ENCODE measurements at regions not wholly inside any gene's neighbourhood (a gene's known extent, or its start where the extent isn't known, plus 50 kb on each side); places are given as distances from the start of the nearest gene placed in this dataset.

DNA sequence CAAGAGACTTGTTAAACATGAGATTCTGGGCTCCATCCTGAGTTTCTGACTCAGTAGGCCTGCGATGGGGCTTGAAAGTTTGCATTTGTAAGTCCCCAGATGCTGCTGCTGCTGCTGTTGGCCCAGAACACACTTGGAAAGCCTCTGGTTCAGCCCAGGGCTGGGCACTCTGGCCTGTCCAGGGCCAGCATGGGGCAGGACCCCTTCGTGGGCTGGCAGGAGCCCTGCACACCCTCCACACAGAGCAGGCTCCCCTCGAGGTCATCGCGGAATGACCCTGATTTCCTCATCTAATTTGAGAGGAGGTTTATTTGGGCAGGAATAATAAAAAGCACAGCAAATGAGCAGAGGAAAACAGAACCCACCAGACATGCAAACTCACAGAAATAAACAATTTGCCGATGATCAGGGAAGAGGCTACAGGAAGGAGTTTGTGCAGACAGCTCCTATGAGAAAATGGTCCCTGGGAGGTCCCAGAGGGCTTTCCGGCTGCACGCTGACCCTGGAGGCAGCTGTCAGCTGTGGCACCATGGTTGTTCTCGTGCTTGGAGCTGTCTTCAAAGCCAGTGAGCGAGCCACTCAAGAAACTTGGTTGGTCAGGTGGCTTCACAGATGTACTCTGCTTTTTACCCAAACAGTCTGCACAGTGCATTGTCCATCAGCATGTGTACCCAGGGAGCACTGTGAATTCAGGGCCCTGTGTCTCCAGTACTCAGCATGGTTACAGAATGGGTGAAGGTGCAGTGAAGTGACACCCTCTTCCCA is 119.3 kb downstream of the GLI2 start:
- DNase-seq = no peak

DNA sequence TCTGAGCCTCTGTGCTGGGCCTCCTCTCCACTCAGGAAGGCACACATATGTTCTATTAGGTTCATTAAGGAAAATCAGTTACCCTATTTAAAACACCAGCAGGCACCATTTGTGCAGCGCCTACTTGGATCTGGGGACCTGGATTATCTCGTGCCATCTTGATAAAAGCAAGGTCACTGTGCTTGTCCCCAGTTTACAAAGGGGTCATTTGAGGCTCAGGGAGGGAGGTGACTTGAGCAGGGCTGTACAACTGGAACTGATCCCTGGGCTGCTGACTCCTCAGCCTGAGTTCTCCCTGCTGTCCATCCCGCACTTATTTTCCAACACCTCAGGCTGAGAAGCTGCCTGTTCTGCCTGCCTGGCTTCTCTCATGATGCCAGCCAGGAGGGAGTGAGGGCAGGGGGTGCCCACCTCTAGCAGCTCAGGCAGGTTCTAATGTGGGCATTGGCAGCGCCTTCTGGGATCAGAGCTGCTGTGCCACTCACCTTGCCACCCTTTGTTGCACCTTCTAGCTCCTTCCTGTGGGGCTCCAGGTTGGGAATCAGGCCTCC is 120.3 kb downstream of the GLI2 start:
- DNase-seq = no peak

DNA sequence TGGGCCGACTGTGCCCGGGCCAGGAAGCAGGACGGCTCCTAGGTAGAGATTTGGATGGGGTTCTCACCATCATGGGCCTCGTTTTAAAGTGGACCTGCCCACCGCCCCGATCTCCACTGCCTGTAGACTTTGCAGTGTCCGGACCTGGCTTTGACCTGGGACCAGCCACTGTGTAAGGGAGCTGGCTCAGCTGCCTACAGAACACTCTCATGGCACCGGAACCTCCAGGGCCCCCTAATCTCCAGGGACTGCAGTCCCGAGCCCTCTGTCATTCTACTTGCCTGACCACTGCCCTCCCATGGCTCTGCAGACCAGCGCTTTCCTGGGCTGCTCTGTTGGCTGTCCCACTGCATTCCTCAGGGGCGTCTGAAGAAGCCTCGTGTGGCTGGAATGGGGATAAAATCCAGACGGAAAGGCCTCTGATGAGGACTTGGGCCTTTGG is 120.8 kb downstream of the GLI2 start:
- no peak for DNase-seq

DNA sequence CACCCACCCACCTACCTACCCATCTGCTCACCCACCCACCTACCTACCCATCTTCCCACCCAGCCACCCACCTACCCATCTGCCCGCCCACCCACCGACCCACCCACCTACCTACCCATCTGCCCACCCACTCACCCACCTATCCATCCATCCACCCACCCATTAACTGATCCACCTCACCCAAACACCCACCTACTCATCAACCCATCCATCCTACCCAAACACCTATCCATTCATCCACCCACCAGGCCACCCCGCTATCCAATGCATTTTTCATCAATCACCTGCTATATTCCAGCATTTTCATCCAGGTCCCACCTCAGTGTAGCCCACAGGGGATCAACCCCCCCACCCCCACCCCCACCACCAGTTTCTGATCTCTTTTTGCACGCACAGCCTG is 121.8 kb downstream of the GLI2 start:
- no peak for DNase-seq

DNA sequence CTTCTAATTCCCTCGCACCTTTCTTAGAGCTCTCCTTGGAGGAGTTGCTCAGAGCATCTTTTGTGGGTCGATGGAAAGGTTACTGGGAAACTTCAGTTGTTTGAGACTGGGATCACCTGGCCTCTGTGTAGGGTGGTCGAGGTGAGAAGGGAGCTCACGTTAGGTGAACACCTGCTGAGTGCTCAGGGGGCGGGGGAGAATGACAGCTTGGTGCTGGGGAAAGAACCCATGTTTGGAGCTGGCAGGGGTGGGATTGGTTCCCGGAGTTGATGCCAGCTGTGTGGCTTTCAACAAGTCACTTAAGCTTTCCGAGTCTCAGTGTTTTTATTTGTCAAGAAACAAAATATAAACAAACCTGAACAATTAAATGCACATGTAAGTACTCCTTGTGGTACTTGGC is 122.3 kb downstream of the GLI2 start:
- no peak for DNase-seq

DNA sequence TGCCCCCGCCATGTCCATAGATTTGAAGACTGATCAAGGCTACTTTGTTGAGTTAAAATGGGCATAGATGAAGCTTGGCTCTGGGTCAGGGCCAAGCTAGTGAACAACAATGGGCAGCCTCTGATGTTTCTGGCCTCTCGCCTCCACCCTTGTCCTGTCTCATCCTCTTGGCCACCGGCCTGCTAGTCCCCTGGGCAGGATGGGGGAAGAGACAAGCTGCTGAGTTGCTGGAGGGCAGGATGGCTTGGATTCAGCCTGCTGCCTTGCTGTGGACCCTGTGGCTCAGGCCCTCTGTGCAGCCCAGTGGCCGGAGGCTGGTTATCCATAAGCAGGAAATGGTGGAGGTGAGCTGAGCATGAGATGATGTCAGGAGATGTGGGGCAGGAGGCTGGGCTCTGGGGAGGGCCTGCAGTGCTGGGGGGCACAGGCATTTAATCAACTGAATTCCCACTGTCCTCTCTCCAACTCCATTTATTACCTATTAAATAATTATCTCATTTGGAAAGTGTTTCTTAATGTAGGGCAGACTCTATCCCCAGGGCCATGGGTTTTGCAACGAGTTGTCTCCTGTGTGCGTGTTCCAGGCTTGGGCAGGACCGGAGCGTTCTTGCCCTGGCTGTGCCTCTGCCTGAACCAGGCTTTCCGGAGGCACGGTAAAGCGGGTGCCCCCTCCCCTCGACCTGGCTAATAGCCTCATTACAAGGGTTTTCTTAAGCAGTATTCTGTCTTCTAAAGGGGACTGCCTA is 122.9 kb downstream of the GLI2 start:
- no peak for DNase-seq

DNA sequence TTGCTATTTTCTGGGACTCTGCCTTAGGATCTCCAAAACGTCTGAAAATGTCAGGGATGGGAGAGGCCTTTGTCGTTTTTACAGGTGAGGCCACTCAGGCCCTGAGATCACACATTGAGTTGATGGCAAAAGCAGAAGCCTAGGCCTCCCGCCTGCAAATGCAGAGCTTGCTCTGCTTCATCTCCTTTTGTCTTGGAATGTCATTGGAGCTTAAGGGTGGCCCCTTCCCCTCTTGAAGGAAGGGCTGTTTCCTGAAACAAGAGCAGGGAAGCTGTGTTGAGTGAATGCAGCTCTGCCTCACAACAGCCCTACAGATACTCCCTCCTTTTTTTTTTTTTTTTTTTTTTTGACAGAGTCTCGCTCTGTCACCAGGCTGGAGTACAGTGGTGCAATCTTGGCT is 123.5 kb downstream of the GLI2 start:
- no peak for DNase-seq

DNA sequence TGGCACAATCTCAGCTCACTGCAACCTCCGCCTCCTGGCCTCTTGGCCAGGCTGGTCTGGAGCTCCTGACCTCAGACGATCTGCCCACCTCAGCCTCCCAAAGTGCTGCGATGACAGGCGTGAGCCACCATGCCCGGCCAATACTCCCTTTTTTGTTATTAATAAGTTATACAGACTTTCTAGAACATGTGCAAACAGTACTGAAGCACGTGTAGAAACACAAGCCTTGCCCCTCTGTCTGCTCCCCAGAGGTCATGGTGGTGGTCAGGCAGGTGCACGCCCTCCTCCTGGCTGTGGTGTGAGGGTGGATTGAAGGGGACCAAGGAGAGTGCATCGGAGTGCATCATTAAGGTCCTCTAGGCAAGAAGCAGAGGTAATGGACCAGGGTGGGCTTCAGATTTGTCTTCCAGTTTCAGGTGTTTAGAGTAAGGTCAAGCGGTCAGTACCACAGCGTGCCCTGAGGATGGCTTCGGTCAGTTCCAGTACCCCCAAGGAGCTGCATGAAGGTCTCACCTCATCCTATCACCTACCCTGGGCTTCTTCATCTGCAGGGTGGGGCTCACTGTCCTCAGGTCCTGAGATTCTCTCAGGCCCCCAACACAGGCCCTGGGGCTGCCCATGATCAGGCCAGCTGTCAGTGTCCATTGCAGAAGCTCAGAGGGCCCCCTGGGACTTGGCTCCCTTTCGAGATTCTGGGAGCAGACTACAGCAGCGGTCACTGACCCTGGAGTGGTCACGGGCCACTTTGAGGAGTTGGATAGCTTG is 124.3 kb downstream of the GLI2 start:
- no peak for DNase-seq

DNA sequence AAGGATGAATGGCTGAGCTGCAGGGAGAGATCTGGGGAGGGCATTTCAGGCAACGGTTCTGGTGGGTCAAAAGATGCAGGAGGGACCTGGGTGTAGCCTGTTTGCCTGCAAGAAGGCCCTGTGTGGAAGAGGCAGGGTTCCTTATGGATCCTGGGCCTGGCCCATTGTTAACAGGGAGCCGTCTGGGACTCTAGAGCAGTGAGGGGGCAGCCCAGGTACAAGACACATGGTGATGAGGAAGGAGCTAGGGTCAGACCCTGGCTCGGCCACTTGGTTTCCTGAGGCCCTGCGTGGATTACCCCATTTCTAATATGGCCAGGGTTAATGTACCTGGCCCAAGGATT is 124.9 kb downstream of the GLI2 start:
- DNase-seq = no peak

DNA sequence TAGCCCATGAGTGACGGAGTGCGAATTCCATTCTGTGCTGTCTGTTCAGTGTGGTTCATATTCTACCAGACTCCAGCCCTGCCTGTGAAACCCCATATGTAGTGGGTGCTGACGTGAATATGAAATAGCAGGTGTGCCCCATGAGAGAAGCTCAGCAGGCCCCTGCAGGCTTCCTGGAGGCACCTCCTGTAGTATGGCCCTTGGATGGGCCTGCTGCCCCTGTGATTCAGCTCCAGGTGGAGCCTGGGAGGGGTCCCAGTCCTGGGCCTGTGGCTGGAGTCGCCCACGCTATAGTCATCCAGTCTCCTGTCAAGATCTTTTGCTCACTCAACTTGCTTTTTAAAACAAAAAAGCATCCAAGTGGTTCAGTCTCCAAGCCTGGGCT is 125.5 kb downstream of the GLI2 start:
- no peak for DNase-seq

DNA sequence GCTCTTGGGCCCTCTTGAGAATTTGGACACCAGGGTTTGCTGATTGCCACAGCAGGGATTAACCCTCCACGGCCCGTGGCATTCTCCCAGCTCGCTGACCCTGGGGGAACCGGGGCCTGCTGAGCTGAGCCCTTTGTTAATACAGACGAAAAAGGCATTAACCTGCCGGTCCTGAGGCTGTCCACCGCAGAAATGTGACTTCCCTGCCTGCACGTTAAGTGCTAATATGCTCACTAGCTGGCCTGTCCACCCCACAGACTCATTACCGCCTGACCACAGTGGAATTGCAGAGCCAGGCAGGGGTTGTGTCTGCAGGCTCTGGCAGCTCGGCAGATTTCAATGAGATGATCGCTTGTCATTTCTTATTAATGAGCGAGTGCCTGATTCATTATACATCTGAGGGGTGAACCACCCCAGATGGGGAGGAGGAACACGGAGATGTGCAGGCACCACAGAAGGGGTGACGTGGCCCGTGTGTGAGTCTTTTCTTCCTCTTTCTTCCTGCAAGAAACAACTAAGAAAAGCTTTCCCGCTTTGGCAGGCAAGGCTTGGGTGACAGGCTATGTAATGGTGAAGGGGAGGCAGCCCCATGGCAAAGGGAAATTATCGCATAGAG is 126.0 kb downstream of the GLI2 start:
- DNase-seq = no peak

DNA sequence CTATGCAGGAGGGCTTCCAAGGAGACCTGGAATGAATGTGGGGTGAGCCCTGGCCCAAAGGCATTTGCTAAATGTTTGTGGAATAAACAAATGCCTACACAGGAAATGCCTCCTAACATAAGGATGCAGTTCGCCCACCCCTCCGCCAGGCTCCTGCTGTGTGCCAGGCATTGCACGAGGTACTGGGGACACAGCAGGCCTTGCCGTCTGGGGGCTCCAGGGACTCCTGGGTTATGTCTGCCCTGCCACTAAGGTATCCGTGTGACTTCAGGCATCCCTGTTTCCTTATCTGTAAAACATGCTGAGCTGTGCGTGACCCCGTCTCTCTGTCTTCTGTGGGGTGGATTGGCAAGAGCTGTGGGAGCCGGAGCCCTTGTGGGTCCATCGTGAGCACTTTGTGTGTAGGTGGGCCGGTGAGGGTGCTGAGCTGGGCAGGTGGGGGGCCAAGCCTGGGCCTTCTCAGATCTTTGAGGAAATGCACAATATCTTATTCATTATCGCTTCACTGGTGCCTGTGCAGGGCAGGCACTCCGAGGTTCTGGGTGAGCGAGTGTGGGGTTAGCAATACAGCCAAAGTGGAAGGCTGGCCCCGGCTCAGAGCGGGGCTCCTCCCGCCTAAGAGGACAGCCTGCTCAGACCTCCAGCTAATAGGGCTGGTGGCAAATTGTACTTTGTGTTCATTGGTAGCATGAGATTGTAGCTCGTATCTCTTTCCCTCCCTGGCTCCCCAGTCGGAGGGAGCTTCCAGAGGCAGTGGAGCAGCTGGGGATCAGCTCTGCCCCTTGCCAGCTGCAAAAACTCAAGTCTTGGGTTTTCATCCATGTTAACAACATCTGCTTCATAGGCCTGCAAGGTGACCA is 126.8 kb downstream of the GLI2 start:
- DNase-seq = no peak

DNA sequence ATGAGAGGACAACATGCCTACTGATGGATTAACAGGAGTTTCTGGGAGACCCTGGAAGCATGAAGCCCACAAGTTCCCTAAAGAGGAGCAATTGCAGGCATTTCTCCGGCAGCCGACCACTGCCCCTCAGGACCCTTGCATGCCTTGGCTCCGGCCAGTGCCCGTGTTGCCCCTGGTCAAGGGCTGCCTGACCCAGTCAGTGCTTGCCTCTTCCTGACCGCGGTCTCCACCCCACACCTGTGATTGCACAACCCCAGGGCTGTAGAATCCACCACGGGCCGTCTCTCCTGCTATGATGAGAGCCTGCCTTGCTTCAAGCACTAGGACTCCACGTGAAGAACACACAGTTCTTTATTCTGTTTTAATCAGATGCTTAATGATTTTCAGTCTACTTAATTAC is 127.5 kb downstream of the GLI2 start:
- DNase-seq = no peak

DNA sequence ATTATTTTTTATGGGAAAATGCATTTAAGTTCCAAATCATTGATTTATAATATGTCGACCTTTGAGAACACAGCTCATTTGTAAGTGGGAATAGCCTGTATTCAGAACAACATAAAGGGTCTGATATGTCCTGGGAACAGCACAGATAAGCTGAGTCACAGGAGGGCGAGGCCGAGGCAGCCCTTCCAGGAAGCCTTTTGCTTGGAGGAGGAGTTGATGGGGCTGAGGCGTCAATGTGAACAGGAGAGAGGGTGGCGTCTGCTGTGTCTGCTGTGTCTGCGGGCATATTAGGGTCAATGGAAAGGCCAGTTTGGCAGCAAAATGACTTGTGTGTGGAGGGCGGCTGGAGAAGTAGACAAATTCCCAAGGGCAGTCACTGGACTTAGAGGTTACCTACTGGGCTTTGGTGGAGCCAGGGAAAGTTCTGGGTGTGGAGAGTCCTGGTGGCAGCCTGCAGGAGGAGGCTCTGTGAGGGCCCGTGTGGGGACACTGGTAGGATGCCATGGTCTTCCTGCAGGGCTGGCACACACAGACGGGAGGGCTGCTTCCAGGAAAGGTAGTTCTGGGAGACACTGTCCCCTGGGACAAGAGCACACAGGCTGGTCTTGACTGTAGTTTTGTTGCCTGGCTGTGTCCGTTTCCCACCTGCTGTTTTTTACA is 128.1 kb downstream of the GLI2 start:
- no peak for DNase-seq

DNA sequence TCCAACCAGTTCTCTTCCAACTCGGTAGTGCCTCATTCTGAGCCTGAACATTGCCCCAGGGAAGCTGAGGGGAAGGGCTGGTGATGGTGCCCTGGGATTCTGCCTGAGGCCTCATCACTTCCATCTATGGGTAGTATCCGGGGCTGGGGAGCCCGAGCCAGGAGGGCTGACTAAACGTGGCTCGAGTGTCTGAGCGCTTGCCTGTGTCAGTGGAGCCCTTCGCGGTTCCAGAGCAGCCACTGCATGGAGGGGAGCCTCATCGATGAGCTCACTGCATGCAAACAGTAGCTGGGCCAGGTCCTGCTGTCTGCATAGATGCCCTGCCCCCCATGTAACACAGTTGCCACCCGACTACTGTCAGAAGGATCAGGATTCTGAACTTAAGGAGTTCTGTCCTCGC is 129.3 kb downstream of the GLI2 start:
- DNase-seq = no peak

DNA sequence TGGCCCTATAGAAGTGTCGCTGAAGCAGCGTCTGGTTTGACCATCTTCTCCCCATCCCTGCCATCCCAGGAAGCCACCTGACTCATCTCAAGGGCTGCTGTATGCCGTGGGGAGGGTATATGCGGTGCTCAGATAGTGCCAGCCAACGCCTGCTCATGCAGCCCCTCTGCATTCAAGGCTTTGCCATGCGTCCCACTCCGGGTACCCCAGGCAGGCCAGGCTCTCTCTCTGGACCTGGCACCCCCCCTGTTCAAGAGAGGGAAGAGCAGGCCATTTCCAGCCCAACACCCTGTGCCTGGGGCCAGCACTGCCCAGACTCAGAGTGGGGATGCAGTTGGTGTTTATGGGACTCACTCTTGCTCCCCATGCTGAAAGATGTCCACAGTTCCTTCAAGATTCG is 130.0 kb downstream of the GLI2 start:
- no peak for DNase-seq

DNA sequence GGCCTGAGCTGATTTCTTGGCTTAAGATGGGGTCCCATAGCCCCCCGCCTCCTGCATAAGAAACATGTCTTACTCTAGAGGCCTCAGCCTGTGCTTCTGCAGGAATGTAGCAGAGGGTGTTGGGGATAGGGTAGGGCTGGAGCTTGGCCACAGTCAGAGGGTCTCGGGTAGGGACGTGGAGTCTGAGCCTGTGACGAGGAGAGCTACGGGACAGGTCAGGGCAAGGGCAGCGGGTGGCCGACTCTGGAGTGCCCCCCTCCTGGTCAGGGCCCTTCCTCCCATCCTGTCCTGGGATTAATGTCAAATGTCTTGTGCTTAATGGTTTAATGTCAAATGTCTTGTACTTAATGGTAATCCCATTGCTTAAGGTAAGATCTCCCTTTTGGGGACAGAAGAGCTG is 130.4 kb downstream of the GLI2 start:
- no peak for DNase-seq

DNA sequence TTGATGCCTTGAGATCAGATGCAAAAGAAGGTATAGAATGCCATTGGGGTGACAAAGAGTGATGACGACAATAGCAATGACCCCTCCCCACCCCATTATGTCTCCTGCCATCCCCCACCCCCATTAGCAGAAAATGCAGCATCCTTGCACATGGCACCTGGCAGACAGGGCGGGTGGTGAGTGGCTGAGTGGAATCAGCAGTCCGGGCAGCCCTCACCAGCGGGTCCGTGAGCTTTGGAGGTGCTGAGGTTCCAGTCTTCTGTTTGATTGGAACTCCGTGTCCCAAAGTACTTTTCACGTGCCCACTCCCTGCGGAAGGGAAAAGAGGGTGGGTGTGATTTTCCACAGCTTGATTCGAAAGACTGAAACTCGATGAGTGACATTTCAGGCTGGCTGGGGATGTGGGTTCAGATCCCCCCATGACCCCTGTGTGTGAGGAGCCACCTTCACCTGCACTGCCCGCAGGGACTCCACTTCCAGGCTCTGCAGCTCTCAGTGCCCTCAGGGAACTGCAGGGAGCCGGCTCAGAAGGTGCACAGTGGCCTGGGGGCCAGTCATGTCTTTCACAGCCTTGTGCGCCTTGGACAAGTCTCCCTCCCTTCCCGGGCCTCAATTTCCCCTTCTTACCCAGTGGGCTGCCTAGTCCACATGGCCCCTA is 130.9 kb downstream of the GLI2 start:
- DNase-seq = no peak

DNA sequence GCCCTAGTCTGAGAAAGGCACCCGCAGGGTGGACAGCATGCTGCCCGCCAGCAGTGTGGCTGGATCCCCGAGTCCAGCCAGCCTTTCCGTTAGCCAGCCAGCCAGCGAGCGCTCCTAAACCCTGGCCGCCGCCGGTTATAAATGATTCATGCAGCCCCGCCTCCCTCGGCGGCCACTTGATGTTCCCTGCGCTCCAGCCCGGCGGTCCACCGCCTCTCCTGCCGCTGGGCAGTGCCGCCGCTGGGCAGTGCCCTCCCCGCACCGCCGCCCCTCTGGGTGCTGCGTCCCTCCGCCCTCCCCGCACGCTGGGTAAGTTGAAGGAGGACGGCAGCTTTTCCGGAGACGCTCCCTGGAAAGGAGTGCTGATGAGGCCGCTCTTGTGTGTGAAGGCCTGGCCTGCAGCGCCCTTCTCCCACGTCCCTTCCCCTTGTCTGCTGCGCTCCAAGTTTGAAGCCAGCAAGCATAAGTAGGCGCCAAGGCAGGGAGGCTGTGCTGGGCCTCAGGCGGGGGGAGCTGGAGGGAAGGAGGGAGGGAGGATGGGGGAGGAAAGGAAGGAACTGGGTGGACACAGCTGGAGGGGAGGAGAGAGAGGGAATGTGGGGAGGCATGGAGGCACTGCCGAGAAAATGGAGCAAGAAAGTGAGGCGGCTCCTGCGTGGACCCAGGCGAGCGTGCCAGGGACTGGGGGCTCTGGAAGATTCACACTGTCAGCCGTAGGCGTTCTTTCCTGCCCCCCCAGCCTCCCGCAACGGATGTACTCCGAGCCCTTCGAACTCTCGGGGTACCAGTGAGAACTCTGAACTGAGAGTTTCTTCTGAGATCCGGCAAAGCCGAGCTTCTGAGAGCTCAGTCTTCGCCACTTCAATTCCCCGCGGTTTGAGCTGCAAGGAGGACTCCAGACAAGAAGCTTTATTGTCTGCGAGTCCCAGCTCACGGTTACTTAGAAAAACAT is 131.9 kb downstream of the GLI2 start:
- peak in 2 of 3 donors; percentile 1 to 33 for DNase-seq

DNA sequence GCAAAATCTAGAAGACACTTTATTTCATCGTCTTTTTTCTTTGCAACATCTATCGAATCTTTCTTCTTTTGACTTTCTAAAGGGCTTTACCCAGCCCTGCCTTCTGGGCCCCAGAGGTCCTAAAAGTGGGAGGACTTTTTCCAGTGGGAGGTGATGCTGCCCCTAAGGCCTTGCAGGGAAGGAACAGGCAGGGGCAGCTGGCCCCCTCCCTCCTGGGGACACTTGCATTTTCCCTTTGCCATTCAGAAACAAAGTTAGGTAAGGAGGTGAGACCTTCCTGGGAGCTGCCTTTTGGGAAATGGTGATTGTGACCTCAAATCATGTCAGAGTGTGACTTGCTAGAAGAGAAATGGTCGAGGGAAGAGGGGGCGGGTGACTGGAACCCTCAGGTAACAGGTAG is 132.7 kb downstream of the GLI2 start:
- DNase-seq = no peak
